AG09309 (cell line): ENCODE measurements at regions not wholly inside any gene's neighbourhood (a gene's known extent, or its start where the extent isn't known, plus 50 kb on each side); places are given as distances from the start of the nearest gene placed in this dataset.
A peak's percentile ranks its signal among the peaks of the same experiment; 100 is the strongest.

Experiments
- DNase-seq: peaks from one replicate; pipeline ENCODE4 v3.0.0-alpha.2; 2010; ENCODE audit warnings: low read depth
- H3K4me3 ChIP-seq: 2 replicates; pipeline ENCODE4 v1.5.1; 2011; ENCODE audit warnings: mild to moderate bottlenecking, low read depth, low read length, moderate library complexity; ENCODE audit not compliant: control insufficient read depth
- CTCF ChIP-seq: IDR thresholded peaks from 2 replicates; pipeline ENCODE4 v1.5.1; 2011; ENCODE audit warnings: mild to moderate bottlenecking, low read depth, low read length, inconsistent platforms; ENCODE audit not compliant: insufficient read depth, control insufficient read depth; ENCODE audit errors: missing control alignments

GRCh38 chr9:110112792-110113191 is 95.2 kb downstream of the C9orf152 start:
- no peak for TF ChIP-seq CTCF
- H3K4me3 ChIP-seq = no peak overlapping the region
- DNase-seq = no peak

GRCh38 chr9:110114086-110114858 is 93.7 kb downstream of the C9orf152 start:
- DNase-seq = no peak
- no peak for TF ChIP-seq CTCF
- H3K4me3 ChIP-seq = no peak overlapping the region

- no peak for DNase-seq
Observed at GRCh38 chr9:110114859-110115201, 93.1 kb downstream of the C9orf152 start.

GRCh38 chr9:110115341-110115820 is 92.6 kb downstream of the C9orf152 start:
- no peak for TF ChIP-seq CTCF

More at GRCh38 chr9:110114859-110115201, 93.1 kb downstream of the C9orf152 start:
- H3K4me3 ChIP-seq = no peak overlapping the region
- no peak for TF ChIP-seq CTCF

GRCh38 chr9:110115826-110116542 is 92.0 kb downstream of the C9orf152 start:
- DNase-seq = no peak
- H3K4me3 ChIP-seq = no peak overlapping the region
- no peak for TF ChIP-seq CTCF

More at GRCh38 chr9:110115341-110115820, 92.6 kb downstream of the C9orf152 start:
- H3K4me3 ChIP-seq = no peak overlapping the region
- no peak for DNase-seq

- peak; percentile 92 for DNase-seq
- TF ChIP-seq CTCF = no peak
- H3K4me3 ChIP-seq = no peak overlapping the region
Observed at GRCh38 chr9:110116543-110116885, 91.4 kb downstream of the C9orf152 start.

GRCh38 chr9:110121170-110121569 is 86.8 kb downstream of the C9orf152 start:
- H3K4me3 ChIP-seq = no peak overlapping the region
- no peak for DNase-seq
- TF ChIP-seq CTCF = no peak
